ENCODE measurements at regions not wholly inside any gene's neighbourhood (a gene's known extent, or its start where the extent isn't known, plus 50 kb on each side); places are given as distances from the start of the nearest gene placed in this dataset.

DNA sequence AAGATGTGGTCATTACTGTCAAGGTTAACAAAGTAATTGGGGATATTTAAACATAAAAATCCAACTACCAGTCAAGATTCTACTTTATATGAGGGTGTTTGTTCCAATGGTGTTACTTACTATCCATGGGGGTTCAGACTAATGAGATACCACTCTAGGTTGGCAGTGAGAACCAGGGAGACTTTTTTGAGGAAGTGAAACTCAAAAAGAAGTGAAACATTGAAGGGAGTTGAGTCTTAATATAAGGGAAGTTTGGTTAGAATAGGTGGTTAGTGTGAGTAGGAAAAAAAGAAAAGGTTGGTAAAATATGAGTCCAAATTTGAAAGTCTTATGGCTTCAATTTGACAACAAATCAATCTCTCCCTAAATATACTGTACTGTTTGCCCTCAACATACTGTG lies 123.6 kb upstream of the ANK3 start (continued):
- TF ChIP-seq ZNF462 (CRISPR knock-in tag; IDR thresholded peaks at IDR 0.05) (no peak), ETS1 (IDR thresholded peaks at IDR 0.05) (no peak), NANOG (IDR thresholded peaks at IDR 0.05; ENCODE audit: borderline replicate concordance) (no peak), ZNF114 (CRISPR knock-in tag; IDR thresholded peaks at IDR 0.05) (no peak), CREB1 (CRISPR knock-in tag; IDR thresholded peaks at IDR 0.05; ENCODE audit: low read depth) (no peak), REST (IDR thresholded peaks at IDR 0.05; ENCODE audit: unreplicated experiment) (no peak), ZNF331 (CRISPR knock-in tag; IDR thresholded peaks at IDR 0.05; ENCODE audit: low read depth) (no peak)

Measured in GM23338 (cell line).